ENCODE measurements at regions not wholly inside any gene's neighbourhood (a gene's known extent, or its start where the extent isn't known, plus 50 kb on each side); places are given as distances from the start of the nearest gene placed in this dataset.

DNA sequence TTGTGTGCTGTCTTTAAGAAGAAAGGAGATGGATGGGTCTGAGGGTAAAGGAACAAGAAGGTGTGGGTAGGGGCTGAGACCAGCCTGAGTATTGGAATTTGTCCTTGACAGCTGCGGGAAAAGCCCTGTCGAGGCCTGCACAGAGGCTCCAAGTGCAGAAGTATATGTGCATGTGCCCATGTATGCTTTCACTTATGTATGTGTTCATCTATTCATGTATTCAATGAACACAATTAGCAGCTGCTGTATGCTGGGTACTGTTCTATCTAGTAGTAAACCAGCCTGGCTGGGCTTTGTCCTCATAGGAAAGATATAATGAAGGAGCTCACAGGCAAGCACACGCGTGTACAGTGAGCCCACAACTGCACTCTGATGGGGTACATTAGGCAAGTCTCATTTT is 181.4 kb downstream of the CALCRL start:
- H3K4me2 ChIP-seq (ENCODE audit: low read length), result no peak overlapping the region
- H3K4me1 ChIP-seq (ENCODE audit: insufficient read depth, low read length), result no peaks in the 10 kb centered on the region
- Mint-ChIP-seq H3K27ac (ENCODE audit: unreplicated experiment) (no peak overlapping the region), H3K27me3 (ENCODE audit: low read depth, unreplicated experiment) (no peaks in the 10 kb centered on the region), H3K9me3 (ENCODE audit: unreplicated experiment) (no peaks in the 10 kb centered on the region), H3K36me3 (ENCODE audit: low read depth, unreplicated experiment) (no peaks in the 10 kb centered on the region), H3K4me3 (ENCODE audit: unreplicated experiment) (no peak overlapping the region), H3K4me1 (ENCODE audit: low read depth, unreplicated experiment) (no peaks in the 10 kb centered on the region)
- H3K79me2 ChIP-seq (ENCODE audit: insufficient read depth, low read length), result no peaks in the 10 kb centered on the region
- no peaks in the 10 kb centered on the region for H3K27me3 ChIP-seq (ENCODE audit: insufficient read depth, low read length)
- H3K4me3 ChIP-seq (ENCODE audit: insufficient read depth, low read depth, low read length), result no peak overlapping the region
- FAIRE-seq (no peak), DNase-seq (ENCODE audit: low read depth) (no peak)
- no peaks in the 10 kb centered on the region for H3K36me3 ChIP-seq (ENCODE audit: insufficient read depth, low read length)
- no peak overlapping the region for H3K27ac ChIP-seq (ENCODE audit: low read depth, low read length)
- H3K9ac ChIP-seq (ENCODE audit: low read length), result no peak overlapping the region
- TF ChIP-seq CTCF (IDR thresholded peaks at IDR 0.05; ENCODE audit: insufficient read depth, low read depth, low read length), result no peak
- TF ChIP-seq EZH2 (IDR thresholded peaks at IDR 0.05; ENCODE audit: insufficient read depth, low read length), result no peak
- H3K9me3 ChIP-seq (ENCODE audit: insufficient read depth, low read depth, low read length), result no peaks in the 10 kb centered on the region
- H2AFZ ChIP-seq (ENCODE audit: low read depth, low read length), result no peak overlapping the region
- H4K20me1 ChIP-seq (ENCODE audit: insufficient read depth, low read length), result no peaks in the 10 kb centered on the region

GRCh38 chr2:187266147-187266546 is 181.9 kb downstream of the CALCRL start:
- DNase-seq (ENCODE audit: low read depth), result no peak
- Histone ChIP-seq H3K36me3 (ENCODE audit: insufficient read depth, low read length) (no peaks in the 10 kb centered on the region), H2AFZ (ENCODE audit: low read depth, low read length) (no peak overlapping the region), H3K9me3 (ENCODE audit: insufficient read depth, low read depth, low read length) (no peaks in the 10 kb centered on the region), H3K4me1 (ENCODE audit: insufficient read depth, low read length) (no peaks in the 10 kb centered on the region), H3K9ac (ENCODE audit: low read length) (no peak overlapping the region), H3K27me3 (ENCODE audit: insufficient read depth, low read length) (no peaks in the 10 kb centered on the region), H3K79me2 (ENCODE audit: insufficient read depth, low read length) (no peaks in the 10 kb centered on the region), H4K20me1 (ENCODE audit: insufficient read depth, low read length) (no peaks in the 10 kb centered on the region), H3K4me2 (ENCODE audit: low read length) (no peak overlapping the region), H3K4me3 (ENCODE audit: insufficient read depth, low read depth, low read length) (no peak overlapping the region), H3K27ac (ENCODE audit: low read depth, low read length) (no peak overlapping the region)
- Mint-ChIP-seq H3K4me1 (ENCODE audit: low read depth, unreplicated experiment) (no peaks in the 10 kb centered on the region), H3K4me3 (ENCODE audit: unreplicated experiment) (no peak overlapping the region), H3K27ac (ENCODE audit: unreplicated experiment) (no peak overlapping the region), H3K36me3 (ENCODE audit: low read depth, unreplicated experiment) (no peaks in the 10 kb centered on the region), H3K9me3 (ENCODE audit: unreplicated experiment) (no peaks in the 10 kb centered on the region), H3K27me3 (ENCODE audit: low read depth, unreplicated experiment) (no peaks in the 10 kb centered on the region)
- no peak for FAIRE-seq
- no peak for TF ChIP-seq EZH2 (IDR thresholded peaks at IDR 0.05; ENCODE audit: insufficient read depth, low read length)
- TF ChIP-seq CTCF (IDR thresholded peaks at IDR 0.05; ENCODE audit: insufficient read depth, low read depth, low read length), result no peak

DNA sequence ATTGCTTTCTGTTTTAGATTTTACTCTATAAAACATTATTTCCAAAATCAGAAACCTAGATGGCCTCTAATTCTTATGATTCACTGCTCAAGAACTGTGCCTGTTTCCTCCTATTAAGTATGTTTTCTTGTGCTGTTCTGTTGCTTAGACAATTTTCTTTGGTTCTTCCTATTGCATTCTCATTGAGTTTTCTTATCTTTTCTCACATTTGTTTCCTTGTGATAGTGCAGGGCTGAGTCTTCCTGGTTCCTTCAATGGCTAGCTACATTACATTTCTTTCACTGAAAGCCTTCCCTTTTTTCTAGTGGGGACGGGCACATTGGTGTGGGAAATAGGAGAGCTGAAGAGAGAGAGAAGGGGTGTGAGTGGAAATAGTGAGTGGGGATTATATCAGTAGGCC is 183.4 kb downstream of the CALCRL start:
- H3K27me3 Mint-ChIP-seq (ENCODE audit: low read depth, unreplicated experiment), result no peaks in the 10 kb centered on the region
- DNase-seq (ENCODE audit: low read depth), result no peak
- TF ChIP-seq CTCF (IDR thresholded peaks at IDR 0.05; ENCODE audit: insufficient read depth, low read depth, low read length) (no peak), EZH2 (IDR thresholded peaks at IDR 0.05; ENCODE audit: insufficient read depth, low read length) (no peak)
- no peak overlapping the region for H3K4me3 Mint-ChIP-seq (ENCODE audit: unreplicated experiment)
- H3K27ac Mint-ChIP-seq (ENCODE audit: unreplicated experiment), result no peak overlapping the region
- Histone ChIP-seq H3K9me3 (ENCODE audit: insufficient read depth, low read depth, low read length) (no peaks in the 10 kb centered on the region), H3K4me1 (ENCODE audit: insufficient read depth, low read length) (no peaks in the 10 kb centered on the region), H4K20me1 (ENCODE audit: insufficient read depth, low read length) (no peaks in the 10 kb centered on the region), H3K79me2 (ENCODE audit: insufficient read depth, low read length) (no peaks in the 10 kb centered on the region), H3K27ac (ENCODE audit: low read depth, low read length) (no peak overlapping the region), H3K4me3 (ENCODE audit: insufficient read depth, low read depth, low read length) (no peak overlapping the region), H3K9ac (ENCODE audit: low read length) (no peak overlapping the region), H3K36me3 (ENCODE audit: insufficient read depth, low read length) (no peaks in the 10 kb centered on the region), H3K27me3 (ENCODE audit: insufficient read depth, low read length) (no peaks in the 10 kb centered on the region), H2AFZ (ENCODE audit: low read depth, low read length) (no peak overlapping the region), H3K4me2 (ENCODE audit: low read length) (no peak overlapping the region)
- no peaks in the 10 kb centered on the region for H3K36me3 Mint-ChIP-seq (ENCODE audit: low read depth, unreplicated experiment)
- FAIRE-seq, result no peak
- H3K9me3 Mint-ChIP-seq (ENCODE audit: unreplicated experiment), result no peaks in the 10 kb centered on the region
- H3K4me1 Mint-ChIP-seq (ENCODE audit: low read depth, unreplicated experiment), result no peaks in the 10 kb centered on the region
